ENCODE measurements at regions not wholly inside any gene's neighbourhood (a gene's known extent, or its start where the extent isn't known, plus 50 kb on each side); places are given as distances from the start of the nearest gene placed in this dataset.

DNA sequence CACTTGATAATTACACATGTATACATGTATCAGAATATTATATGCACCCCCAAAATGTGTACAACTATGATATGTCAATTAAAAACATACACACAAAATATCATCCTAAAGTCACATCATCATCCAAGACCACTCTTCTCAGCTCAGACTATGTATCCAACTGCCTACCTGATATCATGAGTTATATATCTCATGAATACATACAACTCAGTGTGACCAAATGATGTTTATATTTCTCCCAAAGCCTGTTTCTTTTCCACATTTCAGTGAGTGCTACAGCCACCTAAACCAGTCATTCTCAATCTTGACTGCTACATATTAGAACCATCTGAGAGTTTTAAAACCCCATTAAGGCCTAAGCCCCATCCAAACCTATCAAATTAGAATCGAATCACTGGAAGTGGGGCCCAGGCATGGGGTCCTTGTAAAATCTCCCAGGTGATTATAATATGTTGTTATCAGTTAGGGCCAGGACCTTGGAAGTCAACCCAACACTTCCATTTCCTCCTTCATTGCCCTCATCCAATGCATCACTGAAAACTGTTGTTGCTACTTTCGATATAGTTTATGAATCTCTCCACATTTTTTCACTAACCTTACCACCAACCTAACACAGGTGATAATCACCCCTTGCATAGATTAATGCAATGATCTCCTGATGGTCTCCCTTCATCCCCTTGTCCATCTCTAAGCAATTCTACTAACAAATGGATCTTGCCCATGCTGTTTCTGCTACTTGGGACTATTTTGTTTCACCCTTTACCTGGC is 53.8 kb upstream of the ITGB8 start:
- Histone ChIP-seq H3K4me3 (no peak overlapping the region), H3K27me3 (ENCODE audit: low read depth) (no peaks in the 10 kb centered on the region), H3K9me3 (replicated peaks) (no peaks in the 10 kb centered on the region), H3K27ac (replicated peaks) (no peak overlapping the region), H3K36me3 (no peaks in the 10 kb centered on the region), H3K4me1 (no peaks in the 10 kb centered on the region)
- DNase-seq: no peak
- intact Hi-C loops (cut with micrococcal nuclease): no loop called here
- TF ChIP-seq, protein P1, sequence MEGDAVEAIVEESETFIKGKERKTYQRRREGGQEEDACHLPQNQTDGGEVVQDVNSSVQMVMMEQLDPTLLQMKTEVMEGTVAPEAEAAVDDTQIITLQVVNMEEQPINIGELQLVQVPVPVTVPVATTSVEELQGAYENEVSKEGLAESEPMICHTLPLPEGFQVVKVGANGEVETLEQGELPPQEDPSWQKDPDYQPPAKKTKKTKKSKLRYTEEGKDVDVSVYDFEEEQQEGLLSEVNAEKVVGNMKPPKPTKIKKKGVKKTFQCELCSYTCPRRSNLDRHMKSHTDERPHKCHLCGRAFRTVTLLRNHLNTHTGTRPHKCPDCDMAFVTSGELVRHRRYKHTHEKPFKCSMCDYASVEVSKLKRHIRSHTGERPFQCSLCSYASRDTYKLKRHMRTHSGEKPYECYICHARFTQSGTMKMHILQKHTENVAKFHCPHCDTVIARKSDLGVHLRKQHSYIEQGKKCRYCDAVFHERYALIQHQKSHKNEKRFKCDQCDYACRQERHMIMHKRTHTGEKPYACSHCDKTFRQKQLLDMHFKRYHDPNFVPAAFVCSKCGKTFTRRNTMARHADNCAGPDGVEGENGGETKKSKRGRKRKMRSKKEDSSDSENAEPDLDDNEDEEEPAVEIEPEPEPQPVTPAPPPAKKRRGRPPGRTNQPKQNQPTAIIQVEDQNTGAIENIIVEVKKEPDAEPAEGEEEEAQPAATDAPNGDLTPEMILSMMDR (IDR thresholded peaks at IDR 0.05; ENCODE audit: borderline replicate concordance): no peak

DNA sequence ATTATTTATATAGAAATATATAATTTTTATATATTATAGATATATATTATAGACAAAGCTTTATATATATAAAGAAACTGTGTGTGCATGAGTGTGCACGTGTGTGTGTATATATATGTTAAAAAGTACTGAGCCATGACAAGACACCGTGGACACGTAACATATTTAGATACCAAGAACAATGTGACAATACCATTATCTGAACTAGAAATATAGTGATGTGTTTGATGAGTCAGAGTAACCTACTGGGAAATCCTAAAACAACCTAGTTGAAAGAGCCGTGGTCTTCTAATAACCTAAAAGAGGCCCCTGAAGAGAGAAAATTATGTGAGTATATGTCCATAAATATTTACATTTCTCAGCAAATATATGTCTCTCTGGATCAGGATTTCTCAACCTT is 50.7 kb upstream of the ITGB8 start:
- Histone ChIP-seq H3K27ac (replicated peaks) (no peak overlapping the region), H3K36me3 (no peaks in the 10 kb centered on the region), H3K27me3 (ENCODE audit: low read depth) (no peaks in the 10 kb centered on the region), H3K9me3 (replicated peaks) (no peaks in the 10 kb centered on the region), H3K4me1 (no peaks in the 10 kb centered on the region), H3K4me3 (no peak overlapping the region)
- TF ChIP-seq, protein P1 (IDR thresholded peaks at IDR 0.05; ENCODE audit: borderline replicate concordance): no peak
- intact Hi-C loops (cut with micrococcal nuclease): no loop called here
- DNase-seq: no peak

DNA sequence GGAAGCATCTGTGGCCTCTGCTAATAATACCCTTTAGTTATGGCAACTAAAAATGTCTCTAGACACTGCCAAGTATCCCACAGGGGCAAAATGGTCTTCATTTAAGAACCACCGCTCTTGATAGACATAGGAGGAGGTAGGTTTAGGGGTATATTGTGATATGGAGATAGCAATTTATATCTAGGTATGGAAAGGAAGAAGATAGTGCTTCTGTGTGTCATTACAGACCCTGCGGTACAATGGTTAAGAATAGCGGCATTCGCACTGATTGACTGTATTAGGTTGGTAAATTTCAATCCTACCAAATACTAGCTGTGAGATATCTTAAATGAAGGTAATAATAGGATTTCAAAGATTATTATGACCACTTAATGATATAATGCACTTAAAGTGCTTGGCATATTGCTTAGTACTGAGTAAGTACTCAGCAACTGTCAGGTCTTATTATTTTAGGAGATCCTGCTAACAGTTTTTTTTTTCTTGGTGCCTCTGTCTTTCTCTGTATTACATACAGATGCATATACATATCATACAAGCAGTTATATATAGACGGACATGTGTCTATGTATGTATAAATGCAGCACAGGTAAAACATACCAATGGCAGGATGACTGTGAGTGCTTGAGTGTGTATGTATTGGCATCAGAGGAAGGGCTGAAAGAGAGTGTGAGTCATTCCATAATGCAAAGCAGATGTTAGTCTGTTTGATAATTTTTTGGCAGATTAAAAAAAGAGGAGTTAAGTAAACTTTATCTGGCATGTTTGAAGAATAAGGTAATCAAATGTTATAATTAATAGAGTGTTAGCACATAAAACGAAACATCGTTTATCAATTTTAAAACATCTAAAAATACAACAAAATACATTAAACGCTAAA is 50.0 kb upstream of the ITGB8 start:
- Histone ChIP-seq H3K27ac (replicated peaks) (no peak overlapping the region), H3K9me3 (replicated peaks) (no peaks in the 10 kb centered on the region), H3K4me1 (no peaks in the 10 kb centered on the region), H3K27me3 (ENCODE audit: low read depth) (no peaks in the 10 kb centered on the region), H3K4me3 (no peak overlapping the region), H3K36me3 (no peaks in the 10 kb centered on the region)
- TF ChIP-seq, protein P1 (IDR thresholded peaks at IDR 0.05; ENCODE audit: borderline replicate concordance): no peak
- DNase-seq: no peak
- intact Hi-C loops (cut with micrococcal nuclease): no loop called here

All from left ventricle myocardium inferior (tissue), 1 donor.